ENCODE measurements at regions not wholly inside any gene's neighbourhood (a gene's known extent, or its start where the extent isn't known, plus 50 kb on each side); places are given as distances from the start of the nearest gene placed in this dataset.
"Not testable (repeated sequence)": the region's sequence is repeated elsewhere in the genome, so short reads cannot be mapped to it uniquely, and the experiment has no call there.

GRCh38 chr7:145431834-145432233 is 596.0 kb upstream of the TPK1 start:
- no peak for DNase-seq
- no peak for TF ChIP-seq POLR2A (IDR thresholded peaks at IDR 0.05)
- no peak for TF ChIP-seq CTCF (IDR thresholded peaks at IDR 0.05)
- Histone ChIP-seq H3K4me3 (no peak overlapping the region), H3K27me3 (no peaks in the 10 kb centered on the region), H3K27ac (no peak overlapping the region), H3K36me3 (no peaks in the 10 kb centered on the region), H3K9me3 (no peaks in the 10 kb centered on the region), H3K4me1 (no peaks in the 10 kb centered on the region)

DNA sequence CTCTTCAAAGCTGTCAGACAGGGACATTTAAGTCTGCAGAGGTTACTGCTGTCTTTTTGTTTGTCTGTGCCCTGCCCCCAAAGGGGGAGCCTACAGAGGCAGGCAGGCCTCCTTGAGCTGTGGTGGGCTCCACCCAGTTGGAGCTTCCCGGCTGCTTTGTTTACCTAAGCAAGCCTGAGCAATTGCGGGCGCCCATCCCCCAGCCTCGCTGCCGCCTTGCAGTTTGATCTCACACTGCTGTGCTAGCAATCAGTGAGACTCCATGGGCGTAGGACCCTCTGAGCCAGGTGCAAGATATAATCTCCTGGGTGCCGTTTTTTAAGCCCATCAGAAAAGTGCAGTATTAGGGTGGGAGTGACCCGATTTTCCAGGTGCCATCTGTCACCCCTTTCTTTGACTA is 582.6 kb upstream of the TPK1 start:
- not testable (repeated sequence) for H3K36me3 ChIP-seq, H3K27me3 ChIP-seq, H3K9me3 ChIP-seq, H3K4me1 ChIP-seq, H3K27ac ChIP-seq, H3K4me3 ChIP-seq, DNase-seq

- H3K4me1 ChIP-seq, result no peaks in the 10 kb centered on the region
- DNase-seq, result no peak
- H3K4me3 ChIP-seq, result no peak overlapping the region
- no peaks in the 10 kb centered on the region for H3K36me3 ChIP-seq
- no peak overlapping the region for H3K27ac ChIP-seq
- H3K27me3 ChIP-seq, result no peaks in the 10 kb centered on the region
- TF ChIP-seq CTCF (IDR thresholded peaks at IDR 0.05) (no peak), POLR2A (IDR thresholded peaks at IDR 0.05) (no peak)
- no peaks in the 10 kb centered on the region for H3K9me3 ChIP-seq
Measured at GRCh38 chr7:145411066-145411465, 575.2 kb upstream of the TPK1 start.

GRCh38 chr7:145398758-145399157 is 562.9 kb upstream of the TPK1 start:
- no peak overlapping the region for H3K4me3 ChIP-seq
- H3K9me3 ChIP-seq, result peaks cover 0 to 5% (median 0%) of the 10 kb centered on the region in 4 donors
- no peaks in the 10 kb centered on the region for H3K27me3 ChIP-seq
- H3K27ac ChIP-seq, result no peak overlapping the region
- TF ChIP-seq CTCF (IDR thresholded peaks at IDR 0.05) (no peak), POLR2A (IDR thresholded peaks at IDR 0.05) (no peak)
- H3K4me1 ChIP-seq, result no peaks in the 10 kb centered on the region
- no peak for DNase-seq
- no peaks in the 10 kb centered on the region for H3K36me3 ChIP-seq

DNA sequence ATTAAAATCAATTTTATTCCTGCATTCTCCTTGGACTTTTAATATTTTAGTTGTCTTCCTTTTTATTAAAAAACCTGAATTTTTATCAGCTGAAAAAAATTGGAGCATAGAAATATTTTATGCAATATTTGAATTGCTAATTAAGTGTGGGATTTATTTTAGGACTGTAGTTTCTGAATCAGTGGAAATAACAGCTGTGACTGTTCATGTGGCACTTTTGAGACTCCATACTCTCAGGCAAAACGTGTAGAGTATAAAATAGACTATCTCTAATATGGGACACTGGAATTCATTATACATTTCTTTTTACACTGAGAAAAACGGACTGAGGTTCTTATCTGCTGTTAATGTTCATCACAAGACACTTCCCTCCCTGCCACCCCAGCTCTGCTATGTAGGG is 558.3 kb upstream of the TPK1 start:
- Histone ChIP-seq H3K27me3 (no peaks in the 10 kb centered on the region), H3K27ac (no peak overlapping the region), H3K36me3 (no peaks in the 10 kb centered on the region), H3K4me3 (no peak overlapping the region), H3K9me3 (no peaks in the 10 kb centered on the region), H3K4me1 (no peaks in the 10 kb centered on the region)
- TF ChIP-seq CTCF (IDR thresholded peaks at IDR 0.05), result no peak
- no peak for TF ChIP-seq POLR2A (IDR thresholded peaks at IDR 0.05)
- DNase-seq, result no peak

DNA sequence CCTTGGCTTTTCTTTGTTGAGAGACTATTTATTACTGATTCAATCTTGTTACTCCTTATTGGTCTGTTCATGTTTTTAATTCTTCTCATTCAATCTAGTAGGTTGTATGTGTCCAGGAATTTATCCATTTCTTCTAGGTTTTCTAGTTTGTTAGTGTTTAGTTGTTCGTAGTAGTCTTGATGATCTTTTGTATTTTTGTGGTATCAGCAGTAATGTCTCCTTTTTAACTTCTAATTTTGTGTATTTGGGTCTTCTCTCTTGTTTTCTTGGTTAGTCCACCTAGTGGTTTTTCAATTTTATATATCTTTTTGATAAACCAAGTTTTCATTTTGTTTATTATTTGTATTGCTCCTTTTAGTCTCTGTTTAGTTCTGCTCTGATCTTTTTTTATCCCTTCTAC is 546.9 kb upstream of the TPK1 start:
- no peak overlapping the region for H3K27ac ChIP-seq
- H3K4me3 ChIP-seq, result no peak overlapping the region
- H3K4me1 ChIP-seq, result no peaks in the 10 kb centered on the region
- no peak for DNase-seq
- no peaks in the 10 kb centered on the region for H3K9me3 ChIP-seq
- no peaks in the 10 kb centered on the region for H3K36me3 ChIP-seq
- H3K27me3 ChIP-seq, result no peaks in the 10 kb centered on the region
- TF ChIP-seq POLR2A (IDR thresholded peaks at IDR 0.05), result no peak
- no peak for TF ChIP-seq CTCF (IDR thresholded peaks at IDR 0.05)

Data from Peyer's patch (tissue), 4 donors.